CD4-positive, alpha-beta T cell treated with Interleukin-4 for 1 hour (primary cell): ENCODE measurements at regions not wholly inside any gene's neighbourhood (a gene's known extent, or its start where the extent isn't known, plus 50 kb on each side); places are given as distances from the start of the nearest gene placed in this dataset.
"Not testable (repeated sequence)": the region's sequence is repeated elsewhere in the genome, so short reads cannot be mapped to it uniquely, and the experiment has no call there.

ENCODE experiments used
- DNase-seq, 2 donors: peaks; one replicate each; pipeline ENCODE4 v3.0.0-alpha.2; 2020 to 2022

DNA sequence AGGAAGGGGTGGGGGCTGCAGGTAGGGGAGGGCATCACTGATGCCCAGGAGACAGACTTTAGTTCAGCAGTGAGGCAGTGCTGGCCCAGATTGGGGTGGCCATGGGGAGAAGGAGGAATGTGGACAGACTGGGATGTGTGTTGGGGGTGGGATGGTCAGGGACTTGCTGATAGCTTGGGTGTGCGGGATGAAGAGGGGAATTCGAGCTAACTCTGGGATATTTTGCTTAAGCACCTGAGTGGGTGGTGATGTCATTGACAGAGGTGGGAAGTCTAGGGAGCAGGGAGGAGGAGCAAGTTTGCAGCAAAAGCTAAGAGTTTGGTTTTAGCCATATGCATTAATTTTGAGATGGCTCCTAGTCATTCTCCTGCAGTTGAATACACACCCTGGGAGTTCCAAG lies 207.5 kb downstream of the RPLP1 start:
- DNase-seq = no peak

DNA sequence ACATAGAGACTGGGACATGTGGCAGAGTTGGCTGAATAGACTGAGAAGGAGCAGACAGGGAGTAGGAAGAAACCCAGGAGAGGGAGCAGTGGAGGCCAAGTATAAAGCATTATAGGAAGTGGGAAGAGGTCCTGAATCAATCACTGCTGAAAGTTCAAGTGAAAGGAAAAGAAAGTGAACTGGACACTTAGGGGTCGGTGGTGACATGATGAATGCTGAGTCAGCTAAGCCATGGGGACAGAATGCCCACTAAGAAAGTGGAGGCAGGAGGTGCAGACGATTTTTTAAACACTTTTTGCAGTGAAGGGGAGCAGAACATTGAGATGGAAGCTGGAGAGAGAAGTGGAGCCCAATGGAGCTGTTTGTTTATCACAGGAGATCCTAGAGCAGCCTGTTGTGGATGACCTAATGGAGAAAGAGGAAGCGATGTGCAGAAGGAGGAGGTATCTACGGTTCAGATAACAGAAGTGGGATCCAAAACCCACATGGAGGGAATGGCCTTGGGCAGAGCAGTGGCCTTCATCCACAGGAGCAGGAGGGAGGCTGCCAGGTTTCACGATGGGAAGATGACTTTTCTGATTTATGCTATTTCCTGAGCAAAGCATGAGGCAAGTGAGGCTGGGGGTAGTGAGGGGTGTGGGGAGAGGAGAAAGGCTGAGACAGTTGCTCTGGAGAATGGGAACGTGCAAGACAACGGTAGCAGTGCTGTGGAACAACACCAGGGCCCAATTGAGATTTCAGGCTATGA lies 208.2 kb downstream of the RPLP1 start:
- DNase-seq = no peak

DNA sequence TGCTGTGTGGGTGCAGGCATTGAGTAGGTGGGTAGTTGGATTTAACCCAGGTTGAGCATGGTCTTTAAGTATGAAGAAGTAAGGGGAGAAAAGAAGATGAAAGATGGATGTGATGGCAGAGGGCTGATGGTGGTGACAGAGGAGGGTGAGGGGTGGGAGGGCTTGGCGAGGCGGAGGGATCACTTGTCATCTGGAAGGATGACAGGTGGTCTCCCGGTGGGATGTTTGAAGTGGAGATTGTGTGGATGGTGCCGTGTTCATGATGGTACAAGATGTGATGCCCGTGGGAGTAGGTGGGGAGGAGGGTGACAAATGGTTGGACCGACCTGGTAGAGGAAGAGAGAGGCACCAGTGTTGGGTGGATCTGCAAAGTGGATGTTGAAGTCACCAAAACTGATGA lies 208.8 kb downstream of the RPLP1 start:
- no peak for DNase-seq

DNA sequence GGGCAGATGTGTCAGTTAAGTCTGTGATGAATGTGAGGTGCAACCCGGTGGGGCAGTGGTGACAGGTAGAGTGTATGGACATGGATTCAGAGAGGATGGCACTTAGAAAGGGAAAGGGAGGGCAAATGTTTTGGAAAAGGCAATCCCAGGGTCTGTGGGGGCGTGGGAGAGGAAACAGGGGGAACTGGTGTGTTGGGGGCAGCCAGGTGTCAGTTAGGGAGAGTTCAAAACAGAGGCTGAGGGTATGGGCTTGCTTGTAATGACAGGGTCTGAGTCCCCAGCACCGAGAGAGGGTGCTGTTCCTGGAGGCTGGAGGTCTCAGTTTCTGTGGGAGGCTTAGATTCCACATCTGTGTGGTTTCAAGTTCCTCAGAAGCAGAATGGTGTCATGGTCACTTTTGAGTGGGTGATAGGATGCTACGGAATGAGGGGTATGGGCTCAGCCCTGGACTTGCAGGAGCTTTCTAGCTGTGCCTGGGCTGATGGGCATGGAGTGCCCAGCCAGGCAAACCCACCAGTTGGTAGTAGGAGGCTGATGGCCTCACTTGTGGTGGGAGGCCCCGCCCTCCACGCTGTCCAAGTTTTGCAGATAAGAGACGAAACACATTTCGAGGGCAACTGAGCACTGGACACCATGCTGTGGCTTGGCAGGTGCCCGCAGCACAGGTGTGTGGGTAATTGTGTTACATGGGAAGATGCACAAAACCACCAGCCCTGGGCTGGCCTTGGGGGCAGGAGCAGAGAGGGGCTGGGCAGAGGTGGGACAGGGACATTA lies 209.4 kb downstream of the RPLP1 start:
- DNase-seq = no peak

DNA sequence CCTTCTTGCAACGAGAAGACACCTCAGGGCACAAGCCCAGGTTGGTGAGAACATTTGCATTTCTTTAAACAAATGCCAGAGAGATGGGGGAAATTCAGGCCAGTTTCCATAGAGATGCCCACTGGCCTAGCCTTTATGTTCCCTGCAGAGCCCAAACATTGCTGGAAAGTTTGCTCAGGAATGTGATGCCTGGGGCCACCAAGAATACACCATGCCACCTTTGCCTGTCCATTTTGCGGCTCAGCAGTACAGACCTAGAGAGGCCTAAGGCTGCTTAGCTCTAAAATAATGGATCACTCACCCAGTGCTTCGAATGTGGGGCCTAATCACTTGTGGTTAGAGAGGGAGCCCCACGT lies 210.0 kb downstream of the RPLP1 start:
- DNase-seq = no peak

DNA sequence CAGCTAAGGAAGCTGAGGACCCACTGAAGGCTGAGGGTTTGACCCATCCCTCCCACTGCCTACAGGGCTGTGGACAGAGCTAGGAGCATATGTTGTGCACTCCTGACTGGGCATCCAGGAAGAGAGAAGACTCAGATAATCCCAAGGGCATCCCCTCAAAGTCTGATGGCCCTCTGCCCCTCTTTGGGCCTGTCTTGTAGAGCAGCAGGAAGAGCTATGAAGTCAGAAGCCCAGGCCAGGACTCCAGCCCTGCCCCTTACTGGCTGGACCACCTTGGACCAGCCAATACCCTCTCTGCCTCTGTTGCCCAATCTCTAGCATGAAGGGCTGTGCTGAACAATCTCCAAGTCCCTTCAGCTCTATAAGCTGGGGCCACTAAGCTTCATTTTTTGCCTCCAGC lies 210.8 kb downstream of the RPLP1 start:
- no peak for DNase-seq

DNA sequence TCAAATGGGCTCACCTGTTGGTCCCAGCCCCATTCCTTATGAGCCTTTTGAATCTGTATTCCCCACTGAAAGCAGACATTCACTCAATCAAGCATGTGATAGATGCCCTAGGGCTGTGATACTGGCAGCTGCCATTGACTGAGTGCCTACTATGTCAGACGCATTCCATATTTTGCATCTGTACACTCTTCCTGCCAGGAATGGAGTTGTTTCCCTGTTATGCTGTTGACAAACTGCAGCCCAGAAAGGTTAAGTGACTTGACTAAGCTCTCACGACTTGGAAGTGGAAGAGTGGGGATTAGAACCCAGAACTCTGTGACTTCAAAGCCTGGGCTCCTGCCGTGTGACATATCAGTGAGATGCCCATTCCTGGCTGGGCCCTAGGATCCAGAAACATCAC lies 211.4 kb downstream of the RPLP1 start:
- no peak for DNase-seq

DNA sequence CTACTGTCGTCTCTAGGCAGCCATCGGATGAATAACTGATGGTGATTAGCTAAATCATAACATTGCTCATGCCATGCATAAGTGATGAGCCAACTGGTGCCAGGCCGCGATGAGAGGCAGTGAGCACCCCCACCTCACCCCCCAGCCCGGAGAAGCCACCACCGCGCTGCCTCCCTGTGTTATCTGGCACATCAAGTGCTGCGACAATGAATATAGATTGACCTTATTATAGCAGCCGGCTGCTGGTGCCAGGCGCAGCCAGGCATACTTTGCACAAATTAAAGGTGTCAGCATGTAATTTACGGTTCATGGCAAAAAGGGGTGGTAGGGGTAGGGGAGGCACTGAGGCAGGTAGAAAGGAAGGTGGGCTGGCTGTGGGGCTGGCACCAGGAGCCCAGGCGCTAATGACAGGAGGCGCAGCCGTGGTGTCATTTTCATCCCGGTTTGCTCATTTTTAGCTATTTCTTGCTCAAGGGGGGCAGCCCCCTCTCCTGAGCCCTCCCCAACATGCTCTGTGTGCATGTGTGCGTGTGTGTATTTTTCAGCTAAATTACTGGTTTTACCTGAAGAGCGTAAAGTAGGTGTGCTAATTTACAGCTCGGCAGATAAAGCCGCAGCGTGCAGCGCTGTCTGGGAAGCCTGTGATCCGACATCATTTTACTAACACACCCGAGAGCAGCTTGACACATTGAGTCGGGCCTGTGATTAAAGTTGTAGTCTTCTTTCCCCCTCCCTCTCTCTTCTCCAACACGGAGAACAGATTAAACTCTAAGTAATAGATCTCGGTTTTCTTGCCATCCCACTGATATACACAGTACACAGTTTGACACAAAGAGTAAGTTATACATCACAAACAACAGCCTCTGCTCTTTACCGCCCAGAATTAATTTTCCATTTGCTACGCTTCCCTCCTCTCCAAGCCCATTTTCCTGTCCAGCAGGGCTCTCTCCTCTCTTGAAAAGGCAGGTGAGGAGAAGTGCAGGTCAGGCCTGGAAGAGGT lies 212.3 kb downstream of the RPLP1 start:
- DNase-seq = no peak

DNA sequence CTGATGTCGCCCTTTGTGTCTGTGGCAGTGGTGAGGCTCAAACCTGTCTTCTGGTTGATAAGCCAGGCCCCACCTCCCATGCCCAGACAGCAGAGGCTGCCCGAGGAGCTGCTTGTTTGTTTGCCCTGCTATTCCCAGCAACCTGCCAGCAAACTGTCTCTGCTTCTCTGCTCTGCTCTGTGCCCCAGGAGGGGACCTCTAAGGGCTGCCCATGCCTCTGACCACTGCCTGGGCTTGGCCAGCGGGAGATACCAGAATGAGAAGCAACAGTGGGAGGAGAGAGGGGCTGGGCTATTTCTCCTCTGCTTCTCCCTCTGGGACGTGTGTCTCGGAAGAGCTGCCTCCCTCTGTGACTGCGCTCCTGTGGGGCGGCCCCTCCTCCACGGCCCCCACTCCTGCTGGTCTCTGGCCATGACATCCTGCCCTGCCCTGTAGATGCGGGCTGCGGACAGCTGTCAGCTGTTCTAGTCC lies 213.1 kb downstream of the RPLP1 start:
- no peak for DNase-seq

DNA sequence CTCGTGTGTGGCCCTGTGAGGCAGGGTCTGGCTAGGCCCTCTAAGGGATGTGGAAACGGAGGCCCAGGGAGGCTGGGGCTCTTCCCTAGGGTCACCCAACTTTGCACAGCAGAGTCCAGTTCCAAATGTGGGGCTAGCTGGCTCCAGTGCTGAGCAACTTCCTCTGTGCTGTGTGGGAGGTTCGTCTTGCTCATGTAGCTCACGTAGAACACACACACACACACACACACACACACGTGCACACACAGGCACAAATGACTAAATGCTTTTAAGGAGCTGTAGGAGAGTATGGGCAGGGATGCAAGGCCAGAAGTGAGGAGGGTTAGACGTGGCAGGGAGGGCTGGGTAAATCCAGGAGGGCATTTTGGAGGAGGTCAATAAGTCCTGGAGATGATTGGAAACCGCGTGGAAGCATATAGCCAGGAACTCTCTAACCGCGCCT lies 213.8 kb downstream of the RPLP1 start:
- peak in 1 of 2 donors; percentile 53 for DNase-seq

DNA sequence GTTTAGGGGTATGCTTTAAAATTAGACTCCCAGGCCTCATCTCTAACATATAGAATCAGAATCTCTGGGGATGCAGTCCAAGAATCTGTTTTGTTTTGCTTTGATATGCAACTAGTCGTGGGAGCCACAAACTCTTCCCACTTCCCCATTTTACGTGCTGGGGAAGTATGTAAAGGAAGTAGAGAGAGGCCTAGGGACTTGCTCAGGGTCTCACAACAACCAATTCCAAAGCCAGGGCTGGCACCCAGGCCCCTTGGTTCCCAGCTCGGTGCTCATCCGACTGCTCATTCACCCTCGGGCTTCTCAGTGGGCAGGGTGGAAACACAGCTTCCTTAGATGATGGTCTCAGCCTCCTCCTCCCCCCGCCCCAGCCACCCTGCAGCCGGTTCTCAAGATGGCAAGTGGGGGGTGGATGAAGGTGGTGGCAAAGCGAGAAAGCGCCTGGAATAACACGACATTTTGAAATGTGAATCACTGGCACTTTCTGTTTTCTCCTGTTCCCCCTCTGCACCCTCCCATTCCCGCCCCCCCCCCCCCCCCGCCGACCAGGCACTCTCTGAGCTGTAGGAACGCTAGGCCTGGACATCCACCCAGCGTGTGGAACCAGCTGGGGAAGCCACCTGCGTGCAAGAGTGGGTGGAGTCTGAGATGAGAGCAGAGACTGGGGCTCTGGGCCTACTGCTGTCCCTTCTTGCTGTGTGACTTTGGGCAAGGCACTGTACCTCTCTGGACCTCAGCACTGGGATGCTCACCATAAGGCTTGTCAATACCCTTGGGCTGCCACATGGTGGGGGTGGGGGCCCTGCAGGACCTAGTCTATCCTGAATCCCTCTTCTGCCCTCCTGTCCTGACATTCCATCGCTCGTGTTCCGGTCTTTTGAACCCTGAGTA lies 214.5 kb downstream of the RPLP1 start:
- DNase-seq = peak; percentile 8 to 49

DNA sequence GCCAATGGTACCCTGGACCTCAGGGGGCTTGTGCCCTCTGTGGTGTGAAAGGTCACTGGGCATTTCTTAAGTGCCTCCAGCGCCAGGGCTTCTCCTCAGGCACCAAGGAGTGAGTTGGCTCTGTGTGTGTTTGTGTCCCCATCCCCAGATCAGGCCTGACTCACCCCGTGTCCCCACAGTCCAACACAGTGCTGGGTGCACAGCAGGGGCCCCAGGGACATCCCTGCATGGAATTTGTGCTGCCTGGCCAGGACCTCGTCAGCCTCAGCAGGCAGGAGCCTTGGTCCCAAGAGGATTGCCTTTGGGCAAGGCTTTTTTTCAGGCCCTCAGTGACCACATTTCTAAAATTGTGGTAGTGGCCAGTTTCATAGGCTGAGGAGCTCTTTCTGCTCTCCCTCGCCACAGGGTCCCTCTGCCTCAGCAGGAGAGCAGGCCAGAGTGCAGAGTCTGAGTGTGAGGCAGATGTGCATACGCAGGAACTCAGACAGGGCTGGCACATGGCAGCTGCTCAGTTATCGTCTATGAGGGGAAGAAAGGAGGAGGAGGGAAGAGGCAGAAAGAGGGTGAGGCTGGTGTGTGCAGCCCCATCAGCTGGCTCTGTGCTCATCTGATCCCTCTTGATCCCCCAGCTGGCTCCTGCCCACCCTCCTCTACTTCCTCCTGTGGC lies 215.6 kb downstream of the RPLP1 start:
- peak in 1 of 2 donors; percentile 15 for DNase-seq

DNA sequence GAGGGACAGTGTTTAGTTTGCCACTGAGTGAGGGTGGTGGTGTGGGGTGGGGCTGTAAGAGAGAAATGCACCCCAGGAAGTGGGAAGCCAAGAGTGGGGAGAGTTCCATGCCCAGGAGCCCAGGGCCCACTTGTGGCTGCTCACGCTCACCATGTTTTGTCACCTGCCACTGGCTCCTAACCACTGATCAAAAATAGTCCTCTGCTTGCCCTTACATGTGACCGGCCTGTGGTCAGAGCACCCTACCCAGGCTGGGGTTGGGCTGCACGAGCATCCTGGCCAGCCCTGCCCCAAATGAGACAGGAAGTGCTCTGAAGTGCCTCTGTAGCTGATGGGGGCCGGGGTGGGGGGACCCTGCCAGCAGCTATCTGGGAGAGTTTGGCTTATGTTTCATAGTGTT lies 216.3 kb downstream of the RPLP1 start:
- peak; percentile 54 to 61 for DNase-seq

DNA sequence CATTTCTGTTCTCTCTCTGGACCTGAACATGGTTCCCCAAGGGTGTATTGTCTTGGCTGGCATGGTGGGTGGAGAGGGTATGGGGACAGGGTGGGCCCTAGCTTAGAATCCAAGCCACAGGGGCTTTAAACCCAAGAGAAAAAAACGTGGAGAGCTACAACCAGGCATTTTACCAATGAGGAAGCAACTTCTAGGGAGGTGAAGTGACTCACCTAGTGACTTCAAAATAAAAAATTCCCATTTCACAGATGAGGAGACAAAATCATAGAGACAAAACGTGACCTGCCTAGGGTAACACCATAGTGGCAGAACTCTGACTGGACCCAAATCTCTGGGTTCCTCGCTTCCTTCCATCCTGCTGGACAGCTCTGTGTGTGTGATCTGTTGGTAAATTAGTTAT lies 216.8 kb downstream of the RPLP1 start:
- no peak for DNase-seq

DNA sequence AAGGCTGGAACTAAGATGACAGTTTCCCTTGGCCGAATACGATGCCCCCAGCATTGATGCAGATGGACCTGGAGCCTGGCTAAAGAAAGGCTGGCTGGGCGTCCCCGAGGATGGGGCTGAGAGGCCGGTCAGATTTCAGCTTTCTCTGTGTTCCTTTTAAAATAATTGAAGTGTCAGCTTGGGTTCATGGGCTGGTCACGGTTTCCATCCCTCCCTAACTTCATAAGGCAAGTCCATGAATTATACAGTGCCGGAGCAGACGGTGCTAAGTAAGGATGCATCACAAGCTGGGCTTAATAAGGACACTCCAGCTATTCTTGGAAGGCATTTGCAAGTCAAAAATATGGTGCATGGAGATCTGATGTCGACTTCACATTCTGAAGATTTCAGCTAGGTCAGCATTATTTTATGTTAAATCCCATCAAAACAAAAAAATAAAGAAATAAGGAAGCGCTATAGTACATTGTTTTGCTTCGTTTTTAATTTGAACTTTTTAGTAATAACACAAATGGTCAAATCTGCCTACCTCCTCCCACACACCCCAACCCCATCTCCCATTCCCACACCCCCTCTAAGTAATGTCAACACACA lies 220.8 kb downstream of the RPLP1 start:
- DNase-seq = no peak

DNA sequence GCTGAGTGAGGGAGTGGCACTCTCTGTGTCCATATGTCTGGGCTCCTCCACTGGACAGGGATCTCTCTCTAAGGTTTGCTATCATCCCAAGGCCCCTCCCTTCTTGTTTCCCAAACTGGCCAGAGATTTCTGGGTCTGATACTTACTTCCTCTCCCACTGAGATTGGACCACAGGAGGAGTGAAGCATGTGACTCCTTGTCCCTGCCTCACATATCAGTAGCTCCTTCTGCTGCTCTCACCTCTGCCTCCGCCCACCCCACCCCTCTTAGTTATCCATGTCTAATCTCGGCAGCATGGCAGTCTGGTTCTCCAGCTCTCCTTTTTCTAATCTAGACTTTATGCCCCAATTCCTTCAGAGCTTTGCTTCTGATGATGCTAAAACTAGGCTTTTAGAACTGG lies 223.1 kb downstream of the RPLP1 start:
- no peak for DNase-seq

DNA sequence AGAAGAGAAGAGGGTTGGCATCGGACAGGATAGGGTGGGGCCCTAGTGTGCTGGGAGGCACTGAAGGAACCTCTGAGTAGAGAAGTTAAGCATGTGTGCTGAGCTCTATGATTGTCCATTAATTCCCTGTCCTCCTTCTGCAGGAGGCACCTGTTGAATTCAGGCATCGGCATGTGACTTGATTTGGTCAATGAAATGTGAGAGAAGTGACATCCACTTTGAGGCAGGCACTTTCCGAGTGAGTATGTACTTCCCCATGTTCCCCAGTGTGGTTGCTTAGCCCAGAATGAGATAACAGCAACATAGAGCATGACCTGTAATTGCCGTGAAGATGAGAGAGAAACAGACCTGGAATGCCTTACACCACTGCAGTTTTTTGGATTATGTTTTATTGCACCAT lies 224.8 kb downstream of the RPLP1 start:
- no peak for DNase-seq

DNA sequence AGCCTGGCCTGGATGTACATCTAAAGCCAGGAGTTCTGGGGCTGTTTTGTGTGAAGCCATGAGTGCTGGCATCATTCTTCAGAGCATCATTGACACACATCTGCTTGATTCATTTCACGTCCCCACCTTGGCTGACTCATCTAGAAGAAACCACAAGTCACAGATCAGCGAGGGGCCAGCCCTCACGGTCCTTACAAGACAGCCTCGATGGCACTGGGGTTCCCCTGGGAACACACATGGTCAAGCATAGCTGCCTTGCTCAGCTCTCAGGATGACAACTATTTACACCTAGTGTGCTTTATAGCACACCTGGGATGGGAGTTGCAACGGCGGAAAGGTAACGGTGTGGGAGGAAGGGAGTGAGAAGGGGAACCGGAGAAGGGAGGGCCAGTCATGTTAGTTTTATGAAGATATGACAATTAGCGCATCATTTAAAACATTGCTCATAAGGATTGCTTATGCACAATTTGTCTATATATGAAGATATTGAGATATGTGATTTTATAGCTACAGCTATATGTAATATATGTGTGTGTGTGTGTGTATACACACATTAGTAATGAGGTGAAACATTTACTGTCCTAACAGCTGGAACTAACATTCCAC lies 227.1 kb downstream of the RPLP1 start:
- DNase-seq = peak in 1 of 2 donors; percentile 20

DNA sequence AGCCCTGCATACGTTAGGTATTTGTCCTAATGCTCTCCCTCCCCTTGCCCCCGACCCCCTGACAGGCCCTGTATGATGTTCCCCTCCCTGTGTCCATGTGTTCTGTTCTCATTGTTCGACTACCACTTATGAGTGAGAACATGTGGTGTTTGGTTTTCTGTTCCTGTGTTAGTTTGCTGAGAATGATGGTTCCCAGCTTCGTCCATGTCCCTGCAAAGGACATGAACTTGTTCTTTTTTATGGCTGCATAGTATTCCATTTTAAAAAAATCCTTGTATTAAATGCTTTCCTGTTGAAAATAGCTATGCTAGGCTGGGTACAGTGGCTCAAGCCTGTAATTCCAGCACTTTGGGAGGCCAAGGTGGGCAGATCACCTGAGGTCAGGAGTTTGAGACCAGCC lies 232.2 kb downstream of the RPLP1 start:
- DNase-seq = not testable (repeated sequence)
